NT2/D1 (cell line): ENCODE measurements at regions not wholly inside any gene's neighbourhood (a gene's known extent, or its start where the extent isn't known, plus 50 kb on each side); places are given as distances from the start of the nearest gene placed in this dataset.

Experiments
- SUZ12 ChIP-seq: IDR thresholded peaks from 2 replicates; pipeline ENCODE4 v1.6.1; 2011; ENCODE audit not compliant: insufficient read length, insufficient read depth; ENCODE audit errors: extremely low read depth
- YY1 ChIP-seq: IDR thresholded peaks from 2 replicates; pipeline ENCODE4 v1.6.1; 2011; ENCODE audit not compliant: insufficient read length, insufficient read depth
- ZNF274 ChIP-seq: IDR thresholded peaks from 2 replicates; pipeline ENCODE4 v1.6.1; 2011; ENCODE audit warnings: mild to moderate bottlenecking, low read depth, low read length

DNA sequence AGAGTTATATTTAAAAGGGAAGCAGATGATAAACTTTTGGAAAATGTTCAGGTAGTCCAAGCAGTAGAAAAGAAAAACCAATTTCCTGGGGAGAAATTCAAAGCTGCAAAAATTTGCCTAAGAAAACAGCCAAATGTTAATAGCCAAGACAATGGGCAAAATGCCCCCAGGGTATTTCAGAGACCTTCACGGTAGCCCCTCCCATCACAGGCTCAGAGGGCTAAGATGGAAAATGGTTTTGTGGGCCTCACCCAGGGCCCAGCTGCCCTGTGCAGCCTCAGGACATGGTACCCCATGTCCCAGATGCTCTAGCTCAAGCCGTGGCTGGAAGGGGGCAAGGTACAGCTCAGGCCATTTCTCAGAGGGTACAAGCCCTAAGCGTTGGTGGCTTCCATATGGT lies 391.0 kb downstream of the ZIC4 start:
- no peak for TF ChIP-seq YY1
- TF ChIP-seq SUZ12 = no peak
- no peak for TF ChIP-seq ZNF274
